GM19351 (cell line): ENCODE measurements at regions not wholly inside any gene's neighbourhood (a gene's known extent, or its start where the extent isn't known, plus 50 kb on each side); places are given as distances from the start of the nearest gene placed in this dataset.

Source experiments
- ATAC-seq: cut with Tn5 transposase; IDR thresholded peaks from one replicate; pipeline ENCODE4 v1.9.1; 2021; ENCODE audit warnings: mild to moderate bottlenecking, moderate library complexity; ENCODE audit not compliant: unreplicated experiment

DNA sequence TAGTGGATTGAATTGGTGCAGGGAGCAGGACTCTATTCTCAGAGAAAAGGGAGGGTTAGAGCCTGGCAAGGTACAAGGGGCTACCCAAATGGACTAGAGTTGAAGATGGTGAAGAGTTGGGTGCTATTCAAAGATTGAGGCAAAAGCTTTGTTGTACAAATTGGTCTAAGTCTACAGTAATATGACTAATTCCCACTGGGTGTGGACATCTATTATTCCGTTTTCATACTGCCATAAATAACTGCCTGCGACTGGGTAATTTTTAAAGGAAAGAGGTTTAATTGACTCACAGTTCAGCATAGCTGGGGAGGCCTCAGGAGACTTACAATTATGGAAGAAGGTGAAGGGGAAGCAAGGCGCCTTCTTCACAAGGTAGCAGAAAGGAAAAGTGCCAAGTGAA lies 266.3 kb downstream of the TPBG start:
- no peak for ATAC-seq

DNA sequence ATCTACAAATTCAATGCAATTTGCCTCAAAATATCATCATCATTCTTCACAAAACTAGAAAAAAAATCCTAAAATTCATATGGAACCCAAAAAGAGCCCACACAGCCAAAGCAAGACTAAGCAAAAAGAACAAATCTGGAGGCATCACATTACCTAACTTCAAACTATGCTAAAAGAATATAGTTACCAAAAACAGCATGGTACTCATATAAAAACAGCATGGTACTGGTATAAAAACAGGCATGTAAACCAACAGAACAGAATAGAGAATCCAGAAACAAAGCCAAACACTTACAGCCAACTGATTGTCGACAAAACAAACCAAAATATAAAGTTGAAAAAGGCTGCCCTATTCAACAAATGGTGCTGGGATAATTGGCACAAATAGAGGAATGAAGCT lies 278.1 kb downstream of the TPBG start:
- no peak for ATAC-seq

DNA sequence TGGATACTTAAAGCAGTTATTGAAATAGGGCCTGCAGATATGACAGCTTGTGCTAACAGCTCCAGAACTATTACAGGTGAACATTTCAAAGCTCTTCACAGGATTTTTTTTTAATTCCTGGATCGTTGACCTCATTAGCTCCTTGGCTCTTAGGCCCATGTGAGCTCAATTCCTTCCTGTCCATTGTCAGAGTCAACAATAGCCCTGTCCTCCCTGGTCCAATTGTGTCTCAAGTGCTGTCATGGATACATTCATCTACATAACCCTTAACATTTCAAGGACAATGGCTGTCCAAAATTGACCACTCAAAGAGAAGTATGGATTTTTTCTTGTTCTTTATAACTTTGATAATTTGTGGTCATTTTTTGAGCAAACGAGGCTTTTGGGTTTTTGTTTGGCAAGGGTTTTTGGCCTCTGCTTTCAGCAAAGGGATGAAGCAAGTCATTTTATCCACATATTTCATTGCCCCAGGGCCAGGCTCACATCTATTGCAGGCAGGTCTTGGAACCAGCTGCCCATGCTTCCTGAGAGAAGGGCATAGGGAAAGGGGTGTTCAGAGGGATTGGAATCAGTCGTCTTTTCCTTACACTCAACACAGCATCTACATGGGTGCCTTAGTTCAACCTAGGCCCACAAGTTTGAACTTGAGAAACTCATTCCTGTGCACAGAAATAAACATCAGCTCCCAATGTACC lies 282.1 kb downstream of the TPBG start:
- no peak for ATAC-seq

GRCh38 chr6:82646231-82646615 lies 282.6 kb downstream of the TPBG start:
- no peak for ATAC-seq

- ATAC-seq = no peak
These were observed 288.3 kb downstream of the TPBG start for GRCh38 chr6:82651845-82652335.

DNA sequence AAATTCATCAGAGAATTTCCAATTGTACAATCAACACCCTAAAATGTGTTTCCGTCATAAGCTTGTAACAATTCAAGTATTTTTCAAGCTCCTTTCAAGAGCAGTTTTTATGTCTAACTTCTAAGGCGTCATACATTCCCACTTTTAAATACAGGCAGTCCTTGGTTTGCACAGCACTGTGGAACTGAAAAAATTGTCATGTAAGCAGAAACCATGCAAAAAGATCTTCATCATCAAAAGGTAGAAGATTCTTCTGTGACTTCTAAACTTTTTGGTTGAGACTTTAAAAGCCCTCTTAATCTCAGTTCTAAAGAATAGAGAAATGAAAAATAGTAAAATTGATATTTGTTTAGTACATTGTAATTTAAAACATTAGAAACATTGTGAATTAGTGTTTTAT lies 315.6 kb downstream of the TPBG start:
- no peak for ATAC-seq

DNA sequence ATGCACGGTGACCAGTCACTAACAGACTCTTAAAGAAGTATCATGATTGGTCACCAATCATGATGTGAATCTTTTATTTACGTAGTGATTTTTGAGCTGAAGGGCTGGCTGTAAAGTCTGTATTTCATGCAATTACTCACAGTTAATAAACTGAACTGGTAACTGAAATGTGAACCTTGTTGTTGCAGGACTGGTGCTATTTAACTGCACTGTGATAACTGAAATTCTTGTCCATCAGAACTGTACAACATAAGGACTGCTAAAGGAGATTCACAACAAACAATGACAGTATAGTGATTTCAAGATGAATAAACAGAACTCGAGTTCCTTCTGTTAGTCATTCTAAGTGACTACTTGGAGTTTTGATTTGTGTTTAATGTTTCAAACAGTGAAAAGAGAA lies 316.6 kb downstream of the TPBG start:
- ATAC-seq = no peak

DNA sequence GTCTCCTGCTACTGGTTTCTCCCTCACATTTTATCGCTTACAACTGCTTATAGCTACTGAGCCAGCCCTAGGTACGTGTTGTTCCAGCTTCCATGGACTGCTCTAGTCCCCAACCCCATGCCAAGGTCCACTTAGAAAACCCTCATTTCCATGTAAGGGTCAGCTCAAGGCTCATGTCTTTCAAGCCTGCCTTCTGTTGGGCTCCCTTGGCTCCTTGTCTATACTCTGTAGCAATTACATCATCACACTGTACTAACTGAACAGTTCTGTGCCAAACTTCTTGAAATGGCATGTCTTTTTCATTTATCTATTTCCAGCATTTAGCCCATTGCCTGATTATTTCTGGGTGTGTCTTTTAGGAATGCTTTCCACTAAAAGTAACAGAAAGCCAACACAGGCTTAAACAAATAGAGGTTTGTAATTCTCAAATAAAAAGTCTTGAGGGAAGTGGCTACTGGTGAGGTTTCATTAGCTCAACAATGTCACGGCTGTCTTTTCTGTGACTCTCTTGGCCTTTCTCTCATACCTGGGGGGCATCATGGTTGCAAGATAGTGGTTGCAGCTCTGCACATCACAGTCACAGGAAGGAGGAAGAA lies 317.6 kb downstream of the TPBG start:
- no peak for ATAC-seq

GRCh38 chr6:82686719-82687118 lies 323.1 kb downstream of the TPBG start:
- no peak for ATAC-seq

DNA sequence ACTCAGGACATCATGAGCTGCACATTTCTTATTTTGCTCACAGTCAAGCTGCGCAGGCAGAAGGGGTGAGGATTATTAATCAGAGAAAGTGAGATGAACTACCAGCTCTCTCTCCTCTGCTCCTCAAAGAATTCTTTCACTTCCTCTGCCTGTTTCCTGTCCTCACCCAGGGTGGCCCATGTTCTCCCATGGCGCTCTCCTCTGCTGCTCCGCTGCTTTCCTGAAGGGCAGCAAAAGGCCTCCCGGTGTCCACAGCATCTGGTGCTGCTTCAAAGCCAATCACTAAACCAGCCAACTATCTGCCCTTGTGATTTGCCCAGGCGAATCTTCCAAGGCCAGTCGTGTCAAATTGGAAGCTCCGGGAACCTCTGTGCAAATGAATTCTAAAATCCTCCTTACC lies 324.2 kb downstream of the TPBG start:
- no peak for ATAC-seq

DNA sequence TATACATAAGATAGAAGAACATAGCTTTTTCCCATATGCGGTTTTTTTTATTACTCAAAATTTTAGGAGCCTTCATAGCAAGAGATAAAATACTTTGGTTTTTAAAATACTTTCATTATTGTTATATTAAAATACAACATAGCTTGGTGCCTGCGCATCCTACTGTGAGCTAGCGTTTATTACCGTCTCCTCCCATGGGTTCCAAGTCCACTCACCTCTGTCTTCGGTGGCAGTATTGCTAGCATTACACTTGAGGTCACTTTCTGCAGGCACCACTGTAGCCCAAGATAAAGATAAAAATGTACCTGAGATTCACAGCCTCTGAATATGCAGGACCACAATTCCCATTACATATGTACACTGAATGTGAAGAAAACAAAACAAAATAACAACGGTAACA lies 326.7 kb downstream of the TPBG start:
- ATAC-seq = no peak

DNA sequence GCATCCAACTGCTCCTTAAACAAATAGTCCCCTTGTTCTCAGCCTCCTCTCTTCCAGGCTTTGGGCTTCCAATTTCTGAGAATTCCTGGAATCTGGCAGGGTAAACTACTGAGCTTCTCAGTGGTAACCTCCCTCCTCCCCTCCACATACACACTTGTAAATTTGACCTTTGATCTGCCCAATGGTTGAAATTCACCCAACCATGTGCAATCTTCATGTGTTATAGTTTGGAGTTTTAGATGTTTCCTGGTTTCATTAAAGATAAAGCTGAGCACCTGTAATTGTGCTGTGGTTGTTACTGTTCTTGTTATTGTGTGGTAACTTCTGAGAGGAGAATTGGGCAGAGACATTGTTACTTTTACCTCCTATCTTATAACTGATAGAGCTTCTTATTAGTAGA lies 328.4 kb downstream of the TPBG start:
- no peak for ATAC-seq

GRCh38 chr6:82693094-82693493 lies 329.5 kb downstream of the TPBG start:
- ATAC-seq = no peak

DNA sequence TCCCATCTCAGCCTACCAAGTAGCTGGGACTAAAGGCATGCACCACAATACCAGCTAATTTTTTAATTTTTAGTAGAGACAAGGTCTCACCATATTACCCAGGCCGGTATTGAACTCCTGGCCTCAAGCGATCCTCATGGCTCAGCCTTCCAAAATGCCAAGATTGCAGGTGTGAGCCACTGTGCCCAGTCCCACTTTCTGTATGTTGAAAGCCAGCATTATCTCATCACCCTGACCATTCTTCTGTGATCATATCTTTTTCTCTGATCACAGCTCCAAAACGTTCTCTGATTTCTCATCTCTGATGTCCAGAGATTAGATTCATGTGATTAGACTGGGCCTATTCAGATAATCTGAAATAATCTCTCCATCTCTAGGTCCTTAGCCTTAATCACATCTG lies 337.7 kb downstream of the TPBG start:
- no peak for ATAC-seq

- no peak for ATAC-seq
These were observed 339.0 kb downstream of the TPBG start for GRCh38 chr6:82702574-82702973.

GRCh38 chr6:82703230-82703629 lies 339.6 kb downstream of the TPBG start:
- no peak for ATAC-seq

GRCh38 chr6:82704045-82704444 lies 340.4 kb downstream of the TPBG start:
- no peak for ATAC-seq

- ATAC-seq = no peak
These were observed 342.0 kb downstream of the TPBG start for GRCh38 chr6:82705579-82705978.

GRCh38 chr6:82711105-82711827 lies 347.6 kb downstream of the TPBG start:
- no peak for ATAC-seq

GRCh38 chr6:82711971-82712370 lies 348.4 kb downstream of the TPBG start:
- ATAC-seq = no peak

- peak; percentile 9 for ATAC-seq
These were observed 348.8 kb downstream of the TPBG start for GRCh38 chr6:82712389-82712788.

DNA sequence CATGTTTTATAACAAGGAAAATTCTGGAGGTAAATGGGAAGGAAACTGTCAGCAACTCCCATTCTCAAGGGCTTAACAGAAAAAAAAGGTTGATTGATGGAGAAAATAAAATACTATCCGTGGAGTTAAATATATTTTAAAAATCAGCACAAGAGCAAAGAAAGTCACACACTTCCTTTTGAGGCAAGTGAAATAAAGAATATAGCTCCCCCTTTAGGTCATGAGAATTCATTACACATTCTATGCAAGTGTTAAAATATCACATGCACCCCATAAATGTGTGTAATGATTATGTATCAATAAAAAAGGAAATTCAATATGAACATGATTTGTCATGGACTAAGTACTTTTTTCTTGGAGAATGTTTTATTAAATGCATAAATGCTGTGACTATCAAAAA lies 349.2 kb downstream of the TPBG start:
- ATAC-seq = peak; percentile 65
